NCI-H2196 treated with DMSO at 0.1 percent for 48 hours (cell line): ENCODE measurements at regions not wholly inside any gene's neighbourhood (a gene's known extent, or its start where the extent isn't known, plus 50 kb on each side); places are given as distances from the start of the nearest gene placed in this dataset.
"Not testable (repeated sequence)": the region's sequence is repeated elsewhere in the genome, so short reads cannot be mapped to it uniquely, and the experiment has no call there.

ENCODE experiments used
- DNase-seq: peaks from one replicate; lab custom pipeline; 2025; ENCODE audit not compliant: unreplicated experiment; lab: John Stamatoyannopoulos, UW

GRCh38 chr6:140494321-140495108, 1120.1 kb upstream of the CITED2 start:
- no peak for DNase-seq

GRCh38 chr6:140493470-140493869, 1119.0 kb upstream of the CITED2 start:
- not testable (repeated sequence) for DNase-seq

GRCh38 chr6:140490081-140490480, 1115.6 kb upstream of the CITED2 start:
- DNase-seq: no peak

GRCh38 chr6:140487586-140487985, 1113.1 kb upstream of the CITED2 start:
- no peak for DNase-seq

GRCh38 chr6:140486450-140487361, 1112.3 kb upstream of the CITED2 start:
- no peak for DNase-seq

GRCh38 chr6:140485740-140486449, 1111.4 kb upstream of the CITED2 start:
- no peak for DNase-seq

GRCh38 chr6:140480852-140481251, 1106.4 kb upstream of the CITED2 start:
- DNase-seq: no peak

GRCh38 chr6:140478631-140479030, 1104.2 kb upstream of the CITED2 start:
- no peak for DNase-seq

- DNase-seq: no peak
Measured at GRCh38 chr6:140475086-140475485, 1100.6 kb upstream of the CITED2 start.

GRCh38 chr6:140464720-140465119, 1090.3 kb upstream of the CITED2 start:
- DNase-seq: no peak

GRCh38 chr6:140463312-140463710, 1088.9 kb upstream of the CITED2 start:
- no peak for DNase-seq

- no peak for DNase-seq
Measured at GRCh38 chr6:140462453-140463311, 1088.2 kb upstream of the CITED2 start.

GRCh38 chr6:140462076-140462452, 1087.6 kb upstream of the CITED2 start:
- DNase-seq: no peak

GRCh38 chr6:140460267-140460666, 1085.8 kb upstream of the CITED2 start:
- DNase-seq: no peak

- DNase-seq: no peak
Measured at GRCh38 chr6:140459209-140459608, 1084.8 kb upstream of the CITED2 start.

GRCh38 chr6:140446241-140446640, 1071.8 kb upstream of the CITED2 start:
- no peak for DNase-seq

GRCh38 chr6:140445474-140446004, 1071.1 kb upstream of the CITED2 start:
- DNase-seq: no peak

- not testable (repeated sequence) for DNase-seq
Measured at GRCh38 chr6:140443112-140443511, 1068.7 kb upstream of the CITED2 start.

GRCh38 chr6:140441256-140441655, 1066.8 kb upstream of the CITED2 start:
- DNase-seq: no peak

- no peak for DNase-seq
Measured at GRCh38 chr6:140440223-140440835, 1065.9 kb upstream of the CITED2 start.
